NCI-H2196 treated with DMSO at 0.1 percent for 48 hours (cell line): ENCODE measurements at regions not wholly inside any gene's neighbourhood (a gene's known extent, or its start where the extent isn't known, plus 50 kb on each side); places are given as distances from the start of the nearest gene placed in this dataset.
"Not testable (repeated sequence)": the region's sequence is repeated elsewhere in the genome, so short reads cannot be mapped to it uniquely, and the experiment has no call there.

Experiments used
- DNase-seq: peaks from one replicate; lab custom pipeline; 2025; ENCODE audit not compliant: unreplicated experiment; lab: John Stamatoyannopoulos, UW

DNA sequence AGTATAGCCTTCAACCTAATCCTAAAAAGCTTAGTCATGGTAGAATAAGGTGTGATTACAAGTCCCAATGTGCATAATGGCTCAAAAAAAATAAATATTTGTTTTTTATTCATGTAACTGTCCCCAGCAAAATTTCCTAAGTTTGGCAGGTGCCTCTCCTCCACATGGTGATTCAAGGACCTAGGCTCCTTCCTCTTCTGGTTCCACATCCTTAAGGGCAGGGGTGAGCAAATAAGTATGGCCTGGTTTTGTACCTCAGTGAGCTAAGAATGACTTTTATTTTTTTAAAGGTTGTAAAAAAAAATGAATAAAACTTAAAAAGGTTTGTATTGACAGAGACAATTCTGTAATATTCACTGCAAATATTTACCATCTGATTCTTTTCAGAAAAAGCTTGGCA is 343.5 kb upstream of the UBE2E2 start:
- DNase-seq, result no peak

DNA sequence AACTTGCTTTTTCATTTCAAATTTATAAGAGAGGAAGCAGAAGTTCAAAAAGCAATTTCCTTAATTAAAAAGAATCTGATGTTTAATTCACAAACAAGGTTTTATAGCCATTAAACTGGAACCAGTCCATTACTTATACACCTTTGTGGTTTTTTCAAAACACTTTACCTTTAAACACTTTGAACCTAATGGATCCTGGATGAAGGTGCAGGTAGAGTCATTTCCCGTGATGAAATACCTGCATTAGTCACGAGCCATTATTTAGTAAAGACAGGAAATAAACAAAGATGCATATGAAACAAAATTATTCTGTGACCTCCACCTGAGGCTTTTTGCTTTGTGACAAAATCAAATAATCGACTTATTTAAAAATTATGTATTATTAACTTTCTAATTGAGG is 341.7 kb upstream of the UBE2E2 start:
- no peak for DNase-seq

DNA sequence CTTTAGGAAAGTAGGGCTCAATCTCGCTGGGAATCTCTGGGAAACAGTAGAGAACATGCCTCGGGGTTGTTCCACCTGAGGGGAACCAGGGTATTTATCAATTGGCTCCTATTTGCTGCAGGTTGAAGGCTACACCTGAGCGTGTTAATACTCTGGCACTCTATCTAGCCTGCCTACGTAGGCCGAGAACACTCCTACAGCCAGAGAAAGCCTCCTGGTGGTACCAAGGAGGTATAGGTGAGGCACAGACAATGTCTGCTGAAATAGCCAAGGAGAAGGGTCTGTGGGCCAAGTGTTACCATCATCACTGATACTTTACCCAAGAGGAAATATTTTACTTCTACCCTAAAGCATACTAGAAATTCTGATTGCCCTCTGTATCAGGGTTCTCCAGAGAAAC is 341.0 kb upstream of the UBE2E2 start:
- DNase-seq, result no peak

DNA sequence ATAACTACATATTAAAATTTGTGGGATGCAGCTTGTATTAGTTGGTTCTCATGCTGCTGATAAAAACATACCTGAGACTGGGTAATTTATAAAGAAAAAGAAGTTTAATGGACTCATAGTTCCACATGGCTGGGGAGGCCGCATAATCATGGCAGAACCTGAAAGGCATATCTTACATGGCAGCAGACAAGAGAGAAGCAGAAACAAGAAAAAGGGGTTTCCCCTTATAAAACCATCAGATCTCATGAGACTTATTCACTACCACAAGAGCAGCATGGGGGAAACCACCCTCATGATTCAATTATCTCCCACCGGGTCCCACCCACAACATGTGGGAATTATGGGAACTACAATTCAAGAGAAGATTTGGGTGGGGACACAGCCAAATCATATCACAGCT is 320.3 kb upstream of the UBE2E2 start:
- not testable (repeated sequence) for DNase-seq

DNA sequence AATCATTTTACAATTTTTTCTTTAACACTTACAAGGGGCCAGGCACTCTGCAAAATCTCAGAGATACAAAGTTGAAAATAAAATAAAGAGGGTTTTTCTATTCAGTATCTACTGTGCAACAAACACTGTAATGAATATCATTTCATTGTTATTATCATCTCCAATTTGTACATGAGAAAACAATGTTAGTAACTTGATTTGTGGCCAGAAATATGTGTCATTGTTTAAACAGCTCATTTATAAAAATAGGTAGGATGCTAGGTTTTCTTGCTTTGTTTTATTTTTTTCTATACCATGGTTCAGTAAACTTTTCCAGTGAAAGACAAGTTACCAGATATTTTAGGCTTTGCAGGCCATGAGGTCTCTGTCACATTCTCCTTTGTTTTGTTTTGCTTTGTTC is 318.1 kb upstream of the UBE2E2 start:
- DNase-seq, result no peak

DNA sequence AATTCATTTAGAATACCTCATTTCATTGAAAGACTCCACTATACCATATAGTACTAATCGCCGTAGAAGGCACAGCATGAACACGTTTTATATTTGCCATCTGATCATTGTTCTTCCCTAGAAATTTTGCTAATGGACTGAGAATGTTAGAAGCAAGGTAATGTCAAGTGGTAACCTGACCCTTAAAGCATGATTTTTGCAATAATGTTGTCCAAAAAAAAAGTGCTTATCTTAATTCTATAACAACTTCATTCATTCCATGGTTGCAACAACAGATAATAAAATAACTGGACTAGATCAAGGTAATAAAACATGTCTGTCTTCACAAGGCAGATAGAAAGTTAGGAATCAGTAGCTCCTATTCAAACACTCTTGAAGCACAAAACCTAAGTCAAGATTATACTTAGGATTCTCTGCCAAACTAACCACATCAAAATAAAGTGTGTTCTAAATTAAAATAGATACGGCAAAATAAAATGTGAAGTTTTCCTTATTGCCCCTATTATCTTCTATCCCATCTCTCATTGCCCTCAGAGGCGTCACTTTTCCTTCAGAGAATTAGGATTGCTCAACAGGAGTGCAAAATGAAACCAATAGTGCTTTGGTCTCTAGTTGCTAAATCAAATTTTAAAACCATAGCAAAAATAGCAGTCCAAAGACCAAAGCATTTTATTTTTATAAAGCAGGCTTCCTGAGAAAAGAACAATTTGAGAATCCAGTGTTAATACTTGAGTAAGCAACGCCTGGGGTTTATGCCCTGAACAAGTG is 317.4 kb upstream of the UBE2E2 start:
- no peak for DNase-seq

DNA sequence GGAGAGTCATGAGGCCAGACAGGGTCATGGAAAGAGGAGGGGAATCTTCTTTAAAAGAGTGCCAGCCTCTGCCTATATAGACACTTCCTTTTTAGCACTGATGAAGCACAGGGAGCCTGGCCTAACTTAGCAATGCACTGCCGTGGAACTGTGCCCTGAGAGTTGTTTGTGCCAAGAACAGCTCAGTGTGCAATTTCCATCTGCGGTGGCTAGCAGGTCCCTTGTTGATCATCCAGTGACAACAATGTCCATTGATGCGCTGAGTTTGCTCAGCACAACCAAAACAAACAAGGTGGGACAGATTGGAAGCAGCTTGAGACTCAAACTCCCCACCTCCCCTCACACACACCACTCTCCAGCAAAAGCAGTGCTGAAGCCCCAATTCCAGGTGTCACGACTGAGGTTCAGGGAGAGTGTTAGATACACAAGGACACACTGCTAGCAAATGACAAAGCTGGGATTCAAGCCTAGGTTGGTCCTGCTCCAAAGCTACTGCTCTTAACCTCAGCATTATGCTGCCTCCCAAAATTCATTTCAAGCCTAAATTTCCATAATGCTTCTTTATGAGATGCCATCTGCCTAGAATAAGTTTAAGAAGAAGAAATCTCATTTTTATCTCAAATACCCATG is 316.6 kb upstream of the UBE2E2 start:
- DNase-seq, result no peak

DNA sequence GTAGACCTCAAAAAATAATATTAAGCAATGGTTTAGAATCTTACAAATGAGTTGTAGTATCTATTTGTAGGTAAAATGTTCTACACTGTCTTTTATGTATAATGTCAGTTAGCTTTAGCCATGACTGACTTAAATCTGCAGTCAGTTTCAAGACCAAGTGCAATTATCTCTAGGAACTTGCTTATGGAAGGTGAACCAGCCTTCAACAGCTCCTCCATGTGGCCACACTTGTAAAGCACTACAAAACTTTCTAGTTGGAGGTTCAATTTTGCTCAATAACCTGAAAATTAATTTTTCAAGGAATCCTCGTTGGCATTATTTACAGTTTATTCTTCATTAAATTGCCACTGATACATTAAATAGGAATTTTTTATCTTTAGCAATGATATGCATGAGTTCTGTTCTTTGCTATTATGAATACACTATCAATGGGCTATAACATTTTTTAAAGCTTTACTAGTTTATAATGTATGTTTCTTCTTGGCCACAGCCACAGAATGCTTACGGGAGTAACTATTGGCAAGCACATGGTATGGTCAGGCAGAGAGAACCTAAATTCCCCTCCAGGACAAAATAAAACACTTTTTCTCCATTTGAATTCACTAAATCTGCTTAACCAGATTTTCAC is 315.3 kb upstream of the UBE2E2 start:
- DNase-seq, result no peak

DNA sequence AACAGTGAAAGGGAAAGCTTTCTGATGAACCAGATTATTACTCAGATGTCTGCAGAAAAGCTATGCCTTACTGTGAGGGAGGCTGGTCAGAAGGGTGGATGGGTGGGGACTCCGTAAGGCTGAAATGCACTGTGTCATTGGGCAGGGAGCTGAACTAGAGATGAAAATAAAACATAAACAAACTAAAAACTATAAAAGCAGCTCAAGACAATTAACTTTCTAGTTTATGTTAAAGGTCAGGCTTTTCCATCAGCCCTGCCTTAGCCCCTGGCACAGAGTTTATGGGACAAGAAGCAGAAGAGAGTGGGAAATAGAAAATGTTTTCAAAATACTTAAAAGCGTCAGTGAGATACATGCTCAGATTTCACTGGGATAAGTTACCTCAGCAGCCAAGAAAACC is 310.0 kb upstream of the UBE2E2 start:
- no peak for DNase-seq

DNA sequence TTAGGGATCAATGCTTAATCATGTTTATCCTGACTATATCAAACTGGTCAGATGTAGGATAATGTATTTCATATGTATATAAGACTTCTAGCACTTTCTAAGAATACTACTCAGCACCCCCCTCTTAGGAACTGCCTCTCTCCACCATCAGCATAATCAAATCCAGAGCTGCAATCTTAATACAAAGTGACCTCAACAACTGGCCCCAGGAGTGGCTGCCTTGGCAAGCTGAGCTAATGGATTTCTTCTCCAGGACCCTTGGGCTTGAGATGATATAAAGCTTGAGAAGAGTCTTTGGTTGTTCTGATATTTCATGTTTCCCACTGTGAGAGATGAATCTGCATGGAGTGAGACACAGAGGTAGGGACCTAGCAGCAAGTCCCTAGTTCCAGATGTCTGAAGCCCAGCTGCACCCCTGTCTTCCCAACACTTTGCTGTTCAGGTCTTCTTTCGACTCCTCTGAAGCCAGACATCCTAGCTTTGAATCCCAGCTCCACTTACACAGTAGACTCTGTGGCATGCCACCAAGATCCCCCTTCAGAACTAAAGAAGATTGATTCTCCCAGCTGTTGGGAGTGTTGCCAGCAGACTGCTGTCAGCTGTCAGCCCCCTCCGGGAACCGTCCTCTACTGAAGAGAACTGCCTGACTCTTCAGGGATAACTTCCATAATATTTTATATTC is 309.3 kb upstream of the UBE2E2 start:
- no peak for DNase-seq

DNA sequence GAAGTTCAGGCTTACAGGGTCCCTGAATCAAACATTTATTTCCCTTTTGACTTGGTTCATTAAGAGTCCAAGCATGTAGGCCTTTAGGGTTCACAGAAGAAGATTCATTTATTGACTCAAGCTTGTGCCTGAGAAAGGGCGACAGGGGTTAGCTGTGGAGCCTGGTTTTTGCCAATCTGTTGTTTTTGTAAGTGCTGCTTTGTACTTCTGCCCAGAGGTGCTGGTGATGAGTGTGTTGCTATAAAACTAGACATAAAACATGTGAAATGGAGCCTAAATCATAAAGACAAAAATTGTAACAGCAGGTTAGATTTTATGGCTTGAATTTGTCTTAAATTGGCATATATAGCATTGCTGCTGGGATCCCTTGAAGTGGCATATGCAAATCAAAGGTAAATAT is 308.3 kb upstream of the UBE2E2 start:
- no peak for DNase-seq

DNA sequence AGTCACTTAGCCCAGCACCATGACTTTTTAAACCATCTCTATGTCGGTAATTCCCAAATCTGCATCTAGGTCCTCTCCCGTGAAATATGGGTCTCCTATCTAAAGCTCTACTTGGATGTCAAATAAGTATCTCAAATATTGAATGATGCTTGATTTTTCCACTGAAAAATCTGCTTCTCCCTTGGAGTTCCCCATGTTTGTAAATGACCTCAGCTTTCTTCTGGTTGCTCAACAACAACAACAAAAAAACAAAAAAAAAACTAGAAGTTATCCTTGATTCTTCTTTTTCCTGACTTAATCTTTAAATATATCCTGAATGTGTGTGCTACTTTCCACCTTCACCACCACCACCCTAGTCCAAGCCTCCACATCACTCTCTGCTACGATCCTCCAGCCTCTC is 307.5 kb upstream of the UBE2E2 start:
- no peak for DNase-seq

DNA sequence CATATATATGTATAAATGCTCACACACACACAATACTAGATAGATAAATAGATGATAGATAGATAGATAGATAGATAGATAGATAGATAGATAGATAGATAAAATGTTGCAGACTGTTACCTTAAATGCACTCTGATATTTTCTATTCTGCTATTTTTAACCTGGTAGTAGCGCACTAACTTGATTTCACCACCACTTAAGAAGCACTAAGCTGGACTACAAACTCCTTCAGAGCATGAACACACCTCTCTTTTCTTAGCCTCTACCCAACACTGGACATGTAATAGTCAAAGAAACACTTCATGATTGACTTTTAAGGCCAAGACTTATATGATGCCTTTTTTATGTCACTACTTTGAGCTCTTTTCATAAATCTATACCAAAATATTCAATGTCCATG is 304.6 kb upstream of the UBE2E2 start:
- DNase-seq, result no peak

DNA sequence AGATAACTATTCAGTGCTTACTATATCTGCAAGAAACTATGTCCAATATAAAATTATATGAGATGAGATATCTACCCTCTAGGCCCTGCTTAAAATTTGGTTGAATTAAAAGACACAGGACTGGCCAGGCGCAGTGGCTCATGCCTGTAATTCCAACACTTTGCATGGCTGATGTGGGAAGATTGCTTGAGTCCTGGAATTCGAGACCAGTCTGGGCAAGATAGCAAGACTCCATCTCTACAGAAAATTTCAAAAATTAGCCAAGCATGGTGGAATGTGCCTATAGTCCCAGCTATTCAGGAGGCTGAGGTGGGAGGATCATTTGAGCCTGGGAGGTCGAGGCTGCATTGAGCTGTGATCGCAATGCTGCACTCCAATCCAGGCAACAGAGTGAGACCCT is 303.7 kb upstream of the UBE2E2 start:
- no peak for DNase-seq

DNA sequence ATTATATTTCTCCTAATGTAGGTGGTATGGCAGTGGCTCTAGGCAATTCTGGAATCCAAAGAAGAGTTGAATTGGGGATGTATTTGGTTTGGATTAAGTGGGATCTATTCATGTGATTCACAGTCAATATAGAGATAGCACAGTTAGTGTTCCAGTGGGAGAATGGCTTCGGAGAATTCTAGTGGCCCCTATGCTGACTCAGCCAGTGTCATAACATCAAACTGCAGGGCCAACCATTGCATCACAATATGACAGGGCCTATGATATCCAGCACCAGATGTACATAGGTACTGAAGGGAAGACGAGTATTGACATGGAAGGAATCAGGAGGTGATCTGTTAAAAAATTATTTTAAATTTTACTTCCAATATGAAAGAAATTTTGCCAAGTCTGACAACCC is 302.8 kb upstream of the UBE2E2 start:
- no peak for DNase-seq

DNA sequence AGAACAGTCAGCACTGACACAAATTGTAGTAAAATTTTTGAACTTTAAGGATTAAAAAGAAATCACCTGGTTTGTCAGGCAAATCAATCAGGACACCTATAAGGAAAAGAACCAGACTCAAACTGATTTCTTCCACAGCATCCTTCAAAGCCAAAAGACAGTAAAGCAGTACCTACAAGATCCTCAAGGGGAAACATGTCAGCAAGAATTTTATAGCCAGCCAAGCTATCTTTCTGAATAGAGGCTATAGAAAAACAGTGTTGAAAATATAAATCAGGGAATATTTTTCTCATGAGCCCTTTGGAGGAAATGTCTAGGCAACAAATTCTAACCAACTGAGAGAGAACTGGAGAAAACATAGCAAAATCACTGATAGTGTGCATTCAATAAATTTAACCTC is 301.4 kb upstream of the UBE2E2 start:
- no peak for DNase-seq

DNA sequence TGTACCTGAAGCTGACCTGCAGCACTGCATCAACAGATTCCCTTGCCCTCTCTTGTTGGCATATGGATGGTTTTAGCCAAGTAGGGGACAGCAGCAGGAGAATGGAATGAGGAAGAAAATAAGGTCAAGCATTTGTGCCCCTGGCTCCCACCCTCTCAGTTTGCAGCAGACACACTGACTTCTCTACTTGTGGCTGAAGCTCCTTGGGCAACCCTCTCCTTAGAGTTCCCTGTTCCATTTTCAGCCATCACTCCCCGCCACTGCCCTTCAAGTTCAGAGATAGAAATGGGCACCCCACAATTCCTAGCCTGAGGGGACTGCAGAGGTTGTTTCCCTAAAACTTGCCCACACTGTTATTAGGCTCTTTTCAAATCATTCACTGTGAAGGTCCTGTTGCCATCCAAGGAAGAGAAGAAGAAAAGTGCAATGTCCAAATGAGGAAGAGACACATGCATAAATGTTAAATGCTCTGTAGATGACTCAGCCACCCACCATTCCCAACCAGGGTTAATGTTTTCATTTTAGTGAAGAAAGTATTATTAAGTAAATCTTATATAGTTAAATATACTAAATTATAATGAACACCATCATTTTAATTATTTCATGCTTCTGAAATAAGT is 295.9 kb upstream of the UBE2E2 start:
- no peak for DNase-seq

DNA sequence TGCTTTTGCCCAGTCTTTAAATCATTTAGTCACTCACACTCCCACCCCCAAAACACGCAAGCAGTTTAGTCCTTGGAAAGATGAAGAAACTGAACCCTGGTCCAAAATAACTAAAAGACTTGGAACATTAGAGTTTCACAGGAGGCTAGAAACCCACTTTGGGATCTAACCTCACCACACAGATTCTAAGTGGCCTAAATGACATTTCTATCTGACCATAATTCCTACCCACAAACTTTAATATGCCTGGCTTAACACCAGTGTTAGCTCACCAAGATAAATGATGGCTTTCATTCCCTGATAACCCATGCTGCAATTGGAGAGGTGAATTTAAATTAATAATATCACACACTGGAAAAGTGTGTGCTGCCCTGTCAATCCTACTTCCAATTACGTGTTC is 295.3 kb upstream of the UBE2E2 start:
- DNase-seq, result no peak

DNA sequence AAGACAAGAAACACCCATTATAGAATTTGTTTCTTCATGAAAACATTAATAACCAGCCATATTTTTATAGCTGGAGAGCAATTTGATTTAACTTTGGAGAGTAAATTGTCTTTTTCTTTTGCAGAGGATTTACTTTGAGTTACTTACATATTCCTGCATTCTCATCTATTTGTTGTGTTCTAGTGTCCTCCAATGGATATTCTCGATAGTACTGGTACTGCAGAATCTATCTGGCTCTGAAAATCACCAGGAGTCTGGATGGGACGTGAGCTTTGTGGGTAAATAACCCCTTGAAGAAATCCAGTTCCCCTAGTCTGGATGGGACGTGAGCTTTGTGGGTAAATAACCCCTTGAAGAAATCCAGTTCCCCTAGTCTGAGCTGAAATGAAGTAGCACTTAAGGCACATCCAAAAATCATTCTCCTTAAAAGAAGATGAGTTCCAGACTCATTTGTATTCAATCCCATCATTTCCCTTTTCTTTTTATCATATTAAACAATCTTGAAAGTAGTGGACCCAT is 294.1 kb upstream of the UBE2E2 start:
- no peak for DNase-seq

DNA sequence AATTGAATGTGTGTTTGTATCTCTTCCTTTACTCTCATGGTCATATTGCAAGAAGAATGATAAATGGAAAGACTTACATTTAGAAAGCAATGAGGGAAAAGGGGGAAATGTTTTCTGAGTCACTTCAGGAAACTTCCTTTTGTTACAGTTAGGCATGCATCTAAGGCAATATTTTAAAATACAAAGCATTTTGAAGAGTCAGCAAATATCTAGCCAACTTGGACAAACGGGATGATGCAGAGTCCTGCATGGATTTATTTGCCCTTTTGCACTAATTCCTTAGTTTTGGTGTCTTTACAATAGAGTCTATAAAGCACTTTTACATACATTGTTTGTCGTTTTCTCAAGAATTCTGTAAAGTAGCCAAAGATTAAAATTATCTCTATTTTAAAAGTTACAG is 286.2 kb upstream of the UBE2E2 start:
- DNase-seq, result no peak

DNA sequence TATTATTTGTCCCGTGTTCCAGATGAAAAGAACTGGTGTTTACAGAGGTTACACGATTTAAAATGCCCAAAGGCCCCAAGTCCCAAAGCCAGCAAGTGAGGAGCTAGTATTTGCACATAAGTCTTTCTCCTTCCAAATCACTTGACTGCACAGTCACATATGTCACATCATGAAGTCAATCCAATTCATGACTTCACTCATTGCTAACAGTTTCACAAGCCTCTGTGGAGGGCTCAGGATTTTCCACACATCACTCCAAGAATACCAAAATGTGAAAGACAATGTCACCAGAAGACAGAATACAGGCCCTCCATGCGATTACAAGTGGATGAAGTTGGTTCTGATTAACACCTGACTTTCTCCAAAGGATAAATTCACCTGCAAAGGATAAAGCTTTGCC is 283.1 kb upstream of the UBE2E2 start:
- DNase-seq, result no peak
